Trophoblast cell (in vitro differentiated cells and primary cell): ENCODE measurements at regions not wholly inside any gene's neighbourhood (a gene's known extent, or its start where the extent isn't known, plus 50 kb on each side); places are given as distances from the start of the nearest gene placed in this dataset.

Experiments used
- DNase-seq, 2 donors: peaks; one replicate each; pipeline ENCODE4 v3.0.0-alpha.2; 2016
- H2AFZ ChIP-seq: 2 replicates; pipeline ENCODE4 v1.6.1; 2013; ENCODE audit warnings: low read length, moderate library complexity, mild to moderate bottlenecking; ENCODE audit not compliant: insufficient read depth, poor library complexity
- H2AK5ac ChIP-seq: 2 replicates; pipeline ENCODE4 v1.6.1; 2013; ENCODE audit warnings: mild to moderate bottlenecking, low read length
- H2BK120ac ChIP-seq: 2 replicates; pipeline ENCODE4 v1.6.1; 2013; ENCODE audit warnings: low read length, mild to moderate bottlenecking, moderate library complexity; ENCODE audit not compliant: insufficient read depth, poor library complexity
- H2BK12ac ChIP-seq: 2 replicates; pipeline ENCODE4 v1.6.1; 2013; ENCODE audit warnings: mild to moderate bottlenecking, low read length, moderate library complexity
- H2BK5ac ChIP-seq: 2 replicates; pipeline ENCODE4 v1.6.1; 2013; ENCODE audit warnings: low read length, low read depth, moderate library complexity, mild to moderate bottlenecking; ENCODE audit not compliant: poor library complexity
- H3K14ac ChIP-seq: 2 replicates; pipeline ENCODE4 v1.6.1; 2013; ENCODE audit warnings: mild to moderate bottlenecking, low read length
- H3K18ac ChIP-seq: 2 replicates; pipeline ENCODE4 v1.6.1; 2013; ENCODE audit warnings: mild to moderate bottlenecking, low read length
- H3K23ac ChIP-seq: 2 replicates; pipeline ENCODE4 v1.6.1; 2013; ENCODE audit warnings: low read length
- H3K27ac ChIP-seq: 2 replicates; pipeline ENCODE4 v1.5.1; 2013; ENCODE audit warnings: low read depth, mild to moderate bottlenecking, inconsistent platforms, low read length, moderate library complexity
- H3K27me3 ChIP-seq: 2 replicates; pipeline ENCODE4 v1.6.1; 2013; ENCODE audit warnings: inconsistent platforms, mild to moderate bottlenecking, low read length, moderate library complexity; ENCODE audit not compliant: insufficient read depth
- H3K36me3 ChIP-seq, 2 experiments: 1 replicate in 1 of 2; 2 replicates in 1 of 2; pipeline ENCODE4 v1.6.1; 2013; ENCODE audit warnings: low read length in 2 of 2, mild to moderate bottlenecking in 2 of 2, moderate library complexity in 1 of 2; ENCODE audit not compliant: insufficient read depth in 2 of 2, control insufficient read depth in 1 of 2
- H3K4ac ChIP-seq: 2 replicates; pipeline ENCODE4 v1.6.1; 2013; ENCODE audit warnings: low read depth, mild to moderate bottlenecking, low read length, moderate library complexity
- H3K4me1 ChIP-seq, 2 experiments: 1 replicate in 1 of 2; 2 replicates in 1 of 2; pipeline ENCODE4 v1.6.1; 2013; ENCODE audit warnings: low read length in 2 of 2, mild to moderate bottlenecking in 2 of 2, moderate library complexity in 1 of 2; ENCODE audit not compliant: insufficient read depth in 2 of 2, control insufficient read depth in 1 of 2
- H3K4me2 ChIP-seq: 2 replicates; pipeline ENCODE4 v1.6.1; 2013; ENCODE audit warnings: inconsistent platforms, mild to moderate bottlenecking, low read length, moderate library complexity
- H3K4me3 ChIP-seq: 2 replicates; pipeline ENCODE4 v1.5.1; 2013; ENCODE audit warnings: mild to moderate bottlenecking, low read depth, low read length, inconsistent platforms
- H3K79me1 ChIP-seq: one replicate; pipeline ENCODE4 v1.6.1; 2013; ENCODE audit warnings: low read length
- H3K79me2 ChIP-seq: 2 replicates; pipeline ENCODE4 v1.6.1; 2013; ENCODE audit warnings: low read length, mild to moderate bottlenecking; ENCODE audit not compliant: control insufficient read depth, insufficient read depth, poor library complexity
- H3K9ac ChIP-seq: 2 replicates; pipeline ENCODE4 v1.6.1; 2013; ENCODE audit warnings: mild to moderate bottlenecking, low read length
- H3K9me3 ChIP-seq: 2 replicates; pipeline ENCODE4 v1.6.1; 2013; ENCODE audit warnings: low read depth, mild to moderate bottlenecking, control low read depth, inconsistent platforms, low read length; ENCODE audit not compliant: insufficient read depth
- H4K12ac ChIP-seq: 2 replicates; pipeline ENCODE4 v1.6.1; 2013; ENCODE audit warnings: low read depth, mild to moderate bottlenecking, low read length, moderate library complexity
- H4K8ac ChIP-seq: 2 replicates; pipeline ENCODE4 v1.6.1; 2013; ENCODE audit warnings: low read depth, mild to moderate bottlenecking, low read length, moderate library complexity
- H4K91ac ChIP-seq: one replicate; pipeline ENCODE4 v1.6.1; 2013; ENCODE audit warnings: low read depth, mild to moderate bottlenecking, low read length, moderate library complexity
- WGBS: extraction: QIAGEN DNeasy Blood & Tissue Kit; methylation state at CpG from one replicate; pipeline ENCODE4 v1.1.7; 2013; ENCODE audit warnings: missing lambda C conversion rate; ENCODE audit not compliant: insufficient read length, insufficient coverage; ENCODE audit errors: extremely low coverage; 5-methylcytosine and 5-hydroxymethylcytosine counted together

- Histone ChIP-seq H2AK5ac (no peak overlapping the region), H3K4me1 (no peaks in the 10 kb centered on the region), H2AFZ (no peak overlapping the region), H3K4ac (no peak overlapping the region), H3K36me3 (no peaks in the 10 kb centered on the region), H2BK5ac (no peak overlapping the region), H3K18ac (no peak overlapping the region), H3K27ac (no peak overlapping the region), H4K91ac (no peak overlapping the region), H3K4me3 (no peak overlapping the region), H3K9me3 (peaks cover 6% of the 10 kb centered on the region), H3K9ac (no peak overlapping the region), H3K27me3 (no peaks in the 10 kb centered on the region), H2BK12ac (no peak overlapping the region), H3K23ac (no peak overlapping the region), H3K79me2 (no peaks in the 10 kb centered on the region), H3K79me1 (no peaks in the 10 kb centered on the region), H2BK120ac (no peak overlapping the region), H3K4me2 (no peak overlapping the region), H4K8ac (no peak overlapping the region), H3K14ac (no peak overlapping the region), H4K12ac (no peak overlapping the region)
- no peak for DNase-seq
- no CpG with 5 or more reads among the region's 4 CpGs for WGBS
Measured at GRCh38 chr12:116472193-116472592, 87.0 kb upstream of the MAP1LC3B2 start.

GRCh38 chr12:116473416-116473815 lies 85.8 kb upstream of the MAP1LC3B2 start:
- H3K79me2 ChIP-seq, result no peaks in the 10 kb centered on the region
- no peak for DNase-seq
- H3K23ac ChIP-seq, result no peak overlapping the region
- no peak overlapping the region for H2AK5ac ChIP-seq
- no peak overlapping the region for H3K4me3 ChIP-seq
- H3K14ac ChIP-seq, result no peak overlapping the region
- H3K9me3 ChIP-seq, result peaks cover 9% of the 10 kb centered on the region
- no peak overlapping the region for H4K8ac ChIP-seq
- H3K4me2 ChIP-seq, result no peak overlapping the region
- H3K79me1 ChIP-seq, result no peaks in the 10 kb centered on the region
- WGBS, result no CpG with 5 or more reads among the region's 1 CpG
- no peak overlapping the region for H3K18ac ChIP-seq
- H4K91ac ChIP-seq, result no peak overlapping the region
- no peak overlapping the region for H4K12ac ChIP-seq
- H3K36me3 ChIP-seq, result no peaks in the 10 kb centered on the region
- no peak overlapping the region for H2BK120ac ChIP-seq
- no peaks in the 10 kb centered on the region for H3K4me1 ChIP-seq
- no peak overlapping the region for H3K9ac ChIP-seq
- no peak overlapping the region for H2BK5ac ChIP-seq
- H3K4ac ChIP-seq, result no peak overlapping the region
- H2AFZ ChIP-seq, result no peak overlapping the region
- H3K27ac ChIP-seq, result no peak overlapping the region
- H2BK12ac ChIP-seq, result no peak overlapping the region
- H3K27me3 ChIP-seq, result no peaks in the 10 kb centered on the region

GRCh38 chr12:116474331-116474730 lies 84.8 kb upstream of the MAP1LC3B2 start:
- Histone ChIP-seq H4K8ac (no peak overlapping the region), H2BK12ac (no peak overlapping the region), H2BK5ac (no peak overlapping the region), H3K9ac (no peak overlapping the region), H3K27me3 (no peaks in the 10 kb centered on the region), H2BK120ac (no peak overlapping the region), H3K18ac (no peak overlapping the region), H3K9me3 (peaks cover 9% of the 10 kb centered on the region), H3K23ac (no peak overlapping the region), H3K4ac (no peak overlapping the region), H3K4me1 (no peaks in the 10 kb centered on the region), H3K79me2 (no peaks in the 10 kb centered on the region), H3K36me3 (no peaks in the 10 kb centered on the region), H4K12ac (no peak overlapping the region), H3K4me2 (no peak overlapping the region), H4K91ac (no peak overlapping the region), H3K79me1 (no peaks in the 10 kb centered on the region), H3K4me3 (no peak overlapping the region), H2AK5ac (no peak overlapping the region), H2AFZ (no peak overlapping the region), H3K27ac (no peak overlapping the region), H3K14ac (no peak overlapping the region)
- no peak for DNase-seq
- WGBS, result no CpG with 5 or more reads among the region's 1 CpG

- Histone ChIP-seq H2AK5ac (no peak overlapping the region), H4K12ac (no peak overlapping the region), H3K9ac (no peak overlapping the region), H3K79me2 (no peaks in the 10 kb centered on the region), H3K23ac (no peak overlapping the region), H2BK120ac (no peak overlapping the region), H3K36me3 (no peaks in the 10 kb centered on the region), H4K91ac (no peak overlapping the region), H3K18ac (no peak overlapping the region), H2BK5ac (no peak overlapping the region), H3K4ac (no peak overlapping the region), H2BK12ac (no peak overlapping the region), H3K4me3 (no peak overlapping the region), H3K9me3 (peaks cover 8% of the 10 kb centered on the region), H4K8ac (no peak overlapping the region), H3K27me3 (no peaks in the 10 kb centered on the region), H3K4me2 (no peak overlapping the region), H3K4me1 (no peaks in the 10 kb centered on the region), H3K79me1 (no peaks in the 10 kb centered on the region), H3K27ac (no peak overlapping the region), H2AFZ (no peak overlapping the region), H3K14ac (no peak overlapping the region)
- no CpG with 5 or more reads among the region's 4 CpGs for WGBS
- DNase-seq, result no peak
Measured at GRCh38 chr12:116474899-116475298, 84.3 kb upstream of the MAP1LC3B2 start.
